GM12878 (cell line): ENCODE measurements at regions not wholly inside any gene's neighbourhood (a gene's known extent, or its start where the extent isn't known, plus 50 kb on each side); places are given as distances from the start of the nearest gene placed in this dataset.

Experiments used
- ATAC-seq: fragments of 200-7000 bp; cut with Tn5 transposase; 3 replicates; pipeline ENCODE4 v1.9.1; 2020; ENCODE audit warnings: mild to moderate bottlenecking, moderate library complexity
- BruUV-seq: library from RNA; stranded (reverse); fragments of 400-500 nt; replicated peaks from 2 replicates; lab custom pipeline; 2021; lab: Mats Ljungman, UMichigan
- CTCF ChIA-PET: fragments of 300-600 bp; sonication (Branson Sonifier 250); formaldehyde crosslinking; extraction: SDS; loops from one replicate; lab custom pipeline; 2021; ENCODE audit warnings: inconsistent platforms; lab: Yijun Ruan, JAX
- POLR2A ChIA-PET: fragments of 350-600 bp; formaldehyde crosslinking; extraction: SDS; loops from one replicate; lab custom pipeline; 2021; ENCODE audit warnings: inconsistent platforms; lab: Charles Lee
- RAD21 ChIA-PET: fragments of 300-600 bp; sonication (Branson Sonifier 250); formaldehyde crosslinking; loops from one replicate; lab custom pipeline; 2023; ENCODE audit warnings: antibody characterized with exemption; ENCODE audit not compliant: unreplicated experiment; lab: Charles Lee
- SMC1A ChIA-PET: fragments of 300-600 bp; sonication (Branson Sonifier 250); formaldehyde crosslinking; loops from one replicate; lab custom pipeline; 2023; ENCODE audit not compliant: unreplicated experiment, uncharacterized antibody; lab: Charles Lee
- DNase-seq: peaks from one replicate; pipeline ENCODE4 v3.0.0-alpha.2; 2011; ENCODE audit warnings: low read depth, low spot score
- FAIRE-seq: peaks from 3 replicates; lab custom pipeline; 2011; peaks lifted over from hg19 to GRCh38; lab: Jason Lieb, UNC
- H2AFZ ChIP-seq: 2 replicates; pipeline ENCODE4 v1.6.0; 2011; ENCODE audit warnings: low read depth, low read length, control low read depth; ENCODE audit not compliant: control insufficient read depth
- H3K27ac ChIP-seq: 2 replicates; pipeline ENCODE4 v1.5.1; 2011; ENCODE audit warnings: control low read depth; ENCODE audit not compliant: control insufficient read depth, insufficient read depth
- H3K27me3 ChIP-seq, 2 experiments: replicated peaks in 1 of 2; 2 replicates each; pipeline versions ENCODE4 v1.6.0 to v1.6.1; 2011; ENCODE audit warnings: low read length in 1 of 2; ENCODE audit not compliant: control insufficient read depth in 2 of 2, insufficient read depth in 2 of 2
- H3K36me3 ChIP-seq, 2 experiments: 2 replicates each; pipeline ENCODE4 v1.5.1; 2011; ENCODE audit warnings: low read length in 1 of 2; ENCODE audit not compliant: control insufficient read depth in 2 of 2, insufficient read depth in 2 of 2
- H3K4me1 ChIP-seq: 2 replicates; pipeline ENCODE4 v1.6.1; 2011; ENCODE audit warnings: mild to moderate bottlenecking, low read length, moderate library complexity, mixed read lengths; ENCODE audit not compliant: control insufficient read depth, insufficient read depth
- H3K4me2 ChIP-seq: 2 replicates; pipeline ENCODE4 v1.6.0; 2011; ENCODE audit warnings: control low read depth; ENCODE audit not compliant: control insufficient read depth, insufficient read depth
- H3K4me3 ChIP-seq: fragments of 200-600 bp; sonication (generic); 2 replicates; pipeline ENCODE4 v1.5.1; 2016
- H3K79me2 ChIP-seq: 2 replicates; pipeline ENCODE4 v1.6.0; 2011; ENCODE audit warnings: low read length; ENCODE audit not compliant: control insufficient read depth, insufficient read depth
- H3K9ac ChIP-seq: 2 replicates; pipeline ENCODE4 v1.8.0; 2011; ENCODE audit warnings: low read length, control low read depth, mixed read lengths; ENCODE audit not compliant: control insufficient read depth, insufficient read depth
- H3K9me3 ChIP-seq: replicated peaks from 3 replicates; pipeline ENCODE4 v1.5.1; 2011; ENCODE audit warnings: mild to moderate bottlenecking, low read length; ENCODE audit not compliant: control insufficient read depth, insufficient read depth
- H4K20me1 ChIP-seq: 2 replicates; pipeline ENCODE4 v1.6.0; 2011; ENCODE audit not compliant: control insufficient read depth, insufficient read depth
- SMC3 ChIP-seq: IDR thresholded peaks from 2 replicates; pipeline ENCODE4 v1.6.1; 2011; ENCODE audit warnings: low read length, improper control_type of control experiment, borderline replicate concordance
- WGBS: methylation state at CpG from one replicate; pipeline ENCODE4 v1.1.6; 2016; ENCODE audit warnings: low lambda C conversion rate; ENCODE audit not compliant: insufficient replicate concordance, insufficient coverage; ENCODE audit errors: missing lambda C conversion rate; 5-methylcytosine and 5-hydroxymethylcytosine counted together
- in situ Hi-C: fragments of 300-500 bp; cut with MboI; formaldehyde crosslinking; loops from 9 replicates; pipeline ENCODE4 v1.14.3; 2018; ENCODE audit warnings: mixed read lengths
- intact Hi-C: fragments of 100-400 bp; cut with micrococcal nuclease; formaldehyde crosslinking; loops from one replicate; pipeline ENCODE4 v1.14.2; 2022; ENCODE audit not compliant: unreplicated experiment
- TF ChIP-seq, protein P1 (sequence below): fragments of 450-650 bp; IDR thresholded peaks from 2 replicates; pipeline ENCODE4 v1.6.1; 2016; ENCODE audit warnings: mild to moderate bottlenecking
- TF ChIP-seq, protein P2 (sequence below): IDR thresholded peaks from 2 replicates; pipeline ENCODE4 v1.6.1; 2011; ENCODE audit warnings: mild to moderate bottlenecking, low read depth, low read length, moderate library complexity; ENCODE audit not compliant: insufficient replicate concordance
- TF ChIP-seq, protein P3 (sequence below), 3 experiments: IDR thresholded peaks in 2 of 3; conservative IDR thresholded peaks in 1 of 3; 2 replicates each; pipeline ENCODE4 v1.5.1; 2011; ENCODE audit warnings: low read depth in 3 of 3, low read length in 3 of 3, mild to moderate bottlenecking in 3 of 3, control low read depth in 2 of 3, moderate library complexity in 2 of 3, inconsistent platforms in 1 of 3, mixed read lengths in 1 of 3; ENCODE audit not compliant: control insufficient read depth in 2 of 3, insufficient read depth in 1 of 3; ENCODE audit errors: extremely low read depth in 1 of 3

DNA sequence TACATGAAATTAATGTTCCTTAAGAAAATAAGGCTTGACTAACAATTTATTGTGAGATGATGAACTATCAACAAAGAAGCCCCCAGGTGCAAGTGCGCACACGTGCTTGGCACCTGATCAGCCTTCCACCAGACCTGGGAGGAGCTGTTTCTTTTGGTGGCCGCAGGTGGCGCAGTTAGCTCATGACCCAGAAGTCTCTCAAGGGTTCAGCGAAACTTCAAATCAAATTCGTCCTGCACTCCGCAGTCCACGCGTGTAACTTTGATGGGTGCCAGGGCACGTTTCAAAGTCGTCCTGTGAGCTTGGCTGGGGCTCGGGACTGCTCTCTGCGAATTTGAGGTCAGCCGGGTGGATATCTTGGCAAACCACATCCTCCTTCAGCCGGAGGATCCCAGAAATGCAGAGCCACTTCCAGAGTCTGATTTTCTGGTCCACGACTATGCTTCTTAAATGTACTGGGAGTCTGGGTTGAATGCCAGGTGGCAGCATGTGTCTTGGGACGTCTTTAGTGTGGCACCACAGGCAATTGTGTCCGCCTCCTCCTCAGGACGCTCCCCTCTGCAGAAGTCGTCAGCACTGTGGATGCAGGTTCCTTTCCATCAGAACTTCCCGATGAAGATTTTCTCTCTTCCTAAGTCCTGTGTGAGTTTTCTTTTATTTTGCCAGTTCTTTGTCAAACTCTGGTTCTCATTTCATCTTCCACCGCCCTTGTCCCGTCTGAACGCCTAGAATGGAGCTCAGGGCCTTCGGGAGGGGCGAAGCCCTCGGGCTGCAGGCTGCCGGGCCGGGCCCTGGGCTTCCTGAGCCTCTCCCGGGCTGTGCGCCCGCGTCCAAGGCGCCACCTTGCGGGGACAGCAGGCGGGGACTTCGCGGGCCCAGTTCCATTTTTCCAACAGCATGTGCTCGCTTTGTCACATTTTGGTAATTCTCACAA, 61.3 kb upstream of the RAPGEF4 start:
- WGBS, result 48% methylated on average over 39 of the region's 39 CpGs
- Histone ChIP-seq H3K9ac (no peak overlapping the region), H3K27ac (no peak overlapping the region), H3K27me3 (no peaks in the 10 kb centered on the region), H4K20me1 (no peaks in the 10 kb centered on the region), H2AFZ (no peak overlapping the region), H3K4me1 (no peaks in the 10 kb centered on the region), H3K79me2 (no peaks in the 10 kb centered on the region), H3K4me3 (no peak overlapping the region), H3K36me3 (no peaks in the 10 kb centered on the region), H3K9me3 (no peaks in the 10 kb centered on the region), H3K4me2 (no peak overlapping the region)
- TF ChIP-seq SMC3, result peak; percentile 36; the same call in 1 of the 2 replicates
- TF ChIP-seq, protein P1, sequence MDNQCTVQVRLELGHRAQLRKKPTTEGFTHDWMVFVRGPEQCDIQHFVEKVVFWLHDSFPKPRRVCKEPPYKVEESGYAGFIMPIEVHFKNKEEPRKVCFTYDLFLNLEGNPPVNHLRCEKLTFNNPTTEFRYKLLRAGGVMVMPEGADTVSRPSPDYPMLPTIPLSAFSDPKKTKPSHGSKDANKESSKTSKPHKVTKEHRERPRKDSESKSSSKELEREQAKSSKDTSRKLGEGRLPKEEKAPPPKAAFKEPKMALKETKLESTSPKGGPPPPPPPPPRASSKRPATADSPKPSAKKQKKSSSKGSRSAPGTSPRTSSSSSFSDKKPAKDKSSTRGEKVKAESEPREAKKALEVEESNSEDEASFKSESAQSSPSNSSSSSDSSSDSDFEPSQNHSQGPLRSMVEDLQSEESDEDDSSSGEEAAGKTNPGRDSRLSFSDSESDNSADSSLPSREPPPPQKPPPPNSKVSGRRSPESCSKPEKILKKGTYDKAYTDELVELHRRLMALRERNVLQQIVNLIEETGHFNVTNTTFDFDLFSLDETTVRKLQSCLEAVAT, result no peak
- TF ChIP-seq, protein P2, sequence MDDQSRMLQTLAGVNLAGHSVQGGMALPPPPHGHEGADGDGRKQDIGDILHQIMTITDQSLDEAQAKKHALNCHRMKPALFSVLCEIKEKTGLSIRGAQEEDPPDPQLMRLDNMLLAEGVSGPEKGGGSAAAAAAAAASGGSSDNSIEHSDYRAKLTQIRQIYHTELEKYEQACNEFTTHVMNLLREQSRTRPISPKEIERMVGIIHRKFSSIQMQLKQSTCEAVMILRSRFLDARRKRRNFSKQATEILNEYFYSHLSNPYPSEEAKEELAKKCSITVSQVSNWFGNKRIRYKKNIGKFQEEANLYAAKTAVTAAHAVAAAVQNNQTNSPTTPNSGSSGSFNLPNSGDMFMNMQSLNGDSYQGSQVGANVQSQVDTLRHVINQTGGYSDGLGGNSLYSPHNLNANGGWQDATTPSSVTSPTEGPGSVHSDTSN, result no peak
- TF ChIP-seq, protein P3, sequence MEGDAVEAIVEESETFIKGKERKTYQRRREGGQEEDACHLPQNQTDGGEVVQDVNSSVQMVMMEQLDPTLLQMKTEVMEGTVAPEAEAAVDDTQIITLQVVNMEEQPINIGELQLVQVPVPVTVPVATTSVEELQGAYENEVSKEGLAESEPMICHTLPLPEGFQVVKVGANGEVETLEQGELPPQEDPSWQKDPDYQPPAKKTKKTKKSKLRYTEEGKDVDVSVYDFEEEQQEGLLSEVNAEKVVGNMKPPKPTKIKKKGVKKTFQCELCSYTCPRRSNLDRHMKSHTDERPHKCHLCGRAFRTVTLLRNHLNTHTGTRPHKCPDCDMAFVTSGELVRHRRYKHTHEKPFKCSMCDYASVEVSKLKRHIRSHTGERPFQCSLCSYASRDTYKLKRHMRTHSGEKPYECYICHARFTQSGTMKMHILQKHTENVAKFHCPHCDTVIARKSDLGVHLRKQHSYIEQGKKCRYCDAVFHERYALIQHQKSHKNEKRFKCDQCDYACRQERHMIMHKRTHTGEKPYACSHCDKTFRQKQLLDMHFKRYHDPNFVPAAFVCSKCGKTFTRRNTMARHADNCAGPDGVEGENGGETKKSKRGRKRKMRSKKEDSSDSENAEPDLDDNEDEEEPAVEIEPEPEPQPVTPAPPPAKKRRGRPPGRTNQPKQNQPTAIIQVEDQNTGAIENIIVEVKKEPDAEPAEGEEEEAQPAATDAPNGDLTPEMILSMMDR (IDR thresholded peaks at IDR 0.05 in 2 of 3, conservative IDR thresholded peaks at IDR 0.05 in 1 of 3; ENCODE audit: control insufficient read depth in 2 of 3, extremely low read depth in 1 of 3, insufficient read depth in 1 of 3, low read depth in 3 of 3, low read length in 3 of 3), result peak in 2 of 3 experiments; percentile 36 to 53; a peak in 4 of 6 replicates
- ChIA-PET RAD21 (interaction anchor here (0.7 kb wide), 1 partner anchor 80 kb away, joined by 3 read pairs; no protein-coding TSS in a partner anchor), POLR2A (no interaction called here), SMC1A (no interaction called here), CTCF (interaction anchor here (0.9 to 1.7 kb wide), 6 partner anchors 36 to 547 kb away, joined by 3 to 5 read pairs (median 4); no protein-coding TSS in a partner anchor)
- FAIRE-seq, result no peak
- in situ Hi-C loops (no loop called here), intact Hi-C loops (no loop called here)
- DNase-seq, result no peak
- BruUV-seq, result no TSS peak
- peak; percentile 78 for ATAC-seq
